Nephron (organoid): ENCODE measurements at regions not wholly inside any gene's neighbourhood (a gene's known extent, or its start where the extent isn't known, plus 50 kb on each side); places are given as distances from the start of the nearest gene placed in this dataset.

Experiments used
- H3K27ac Mint-ChIP-seq, 3 experiments: 2 replicates each; pipeline ENCODE4 v1.8.0; 2020; ENCODE audit warnings: mixed read lengths in 3 of 3, mild to moderate bottlenecking in 2 of 3, moderate library complexity in 1 of 3
- H3K27me3 Mint-ChIP-seq: 2 replicates; pipeline ENCODE4 v1.8.0; 2021; ENCODE audit warnings: low read depth, mild to moderate bottlenecking, moderate library complexity, mixed read lengths
- H3K36me3 Mint-ChIP-seq: 2 replicates; pipeline ENCODE4 v1.8.0; 2020; ENCODE audit warnings: low read depth, mixed read lengths
- H3K4me1 Mint-ChIP-seq: 2 replicates; pipeline ENCODE4 v1.8.0; 2020; ENCODE audit warnings: mixed read lengths
- H3K4me3 Mint-ChIP-seq, 3 experiments: 2 replicates each; pipeline ENCODE4 v1.8.0; 2020; ENCODE audit warnings: mild to moderate bottlenecking in 3 of 3, mixed read lengths in 3 of 3, moderate library complexity in 2 of 3
- H3K9me3 Mint-ChIP-seq: 2 replicates; pipeline ENCODE4 v1.8.0; 2020; ENCODE audit warnings: mixed read lengths
- CTCF ChIP-seq, 3 experiments: fragments of 200-600 bp; sonication (generic); IDR thresholded peaks; one replicate each; pipeline ENCODE4 v1.5.0; 2021; ENCODE audit warnings: antibody characterized with exemption in 3 of 3; ENCODE audit not compliant: unreplicated experiment in 3 of 3

- no peaks in the 10 kb centered on the region for H3K36me3 Mint-ChIP-seq
- no peak overlapping the region for H3K4me3 Mint-ChIP-seq
- H3K27ac Mint-ChIP-seq, result no peak overlapping the region
- peaks cover 17% of the 10 kb centered on the region for H3K4me1 Mint-ChIP-seq
- no peak for TF ChIP-seq CTCF (IDR thresholded peaks at IDR 0.05; ENCODE audit: unreplicated experiment in 3 of 3)
- H3K27me3 Mint-ChIP-seq, result peaks cover 4% of the 10 kb centered on the region
- no peaks in the 10 kb centered on the region for H3K9me3 Mint-ChIP-seq
Observed at GRCh38 chr7:25907214-25907613, 244.8 kb upstream of the NFE2L3 start.

GRCh38 chr7:25907731-25908130 is 244.3 kb upstream of the NFE2L3 start:
- H3K27me3 Mint-ChIP-seq, result peaks cover 4% of the 10 kb centered on the region
- peaks cover 17% of the 10 kb centered on the region for H3K4me1 Mint-ChIP-seq
- no peaks in the 10 kb centered on the region for H3K9me3 Mint-ChIP-seq
- no peak overlapping the region for H3K27ac Mint-ChIP-seq
- TF ChIP-seq CTCF (IDR thresholded peaks at IDR 0.05; ENCODE audit: unreplicated experiment in 3 of 3), result no peak
- H3K4me3 Mint-ChIP-seq, result no peak overlapping the region
- H3K36me3 Mint-ChIP-seq, result no peaks in the 10 kb centered on the region

- Mint-ChIP-seq H3K4me1 (peaks cover 20% of the 10 kb centered on the region), H3K4me3 (no peak overlapping the region), H3K36me3 (no peaks in the 10 kb centered on the region), H3K27me3 (peaks cover 4% of the 10 kb centered on the region), H3K9me3 (no peaks in the 10 kb centered on the region), H3K27ac (no peak overlapping the region)
- no peak for TF ChIP-seq CTCF (IDR thresholded peaks at IDR 0.05; ENCODE audit: unreplicated experiment in 3 of 3)
Observed at GRCh38 chr7:25908154-25908949, 243.6 kb upstream of the NFE2L3 start.

GRCh38 chr7:25911738-25912607 is 240.0 kb upstream of the NFE2L3 start:
- Mint-ChIP-seq H3K4me3 (no peak overlapping the region), H3K9me3 (peaks cover 2% of the 10 kb centered on the region), H3K36me3 (no peaks in the 10 kb centered on the region), H3K27ac (no peak overlapping the region), H3K27me3 (peaks cover 3% of the 10 kb centered on the region), H3K4me1 (peaks cover 34% of the 10 kb centered on the region)
- TF ChIP-seq CTCF (IDR thresholded peaks at IDR 0.05; ENCODE audit: unreplicated experiment in 3 of 3), result no peak

- Mint-ChIP-seq H3K4me1 (peaks cover 23% of the 10 kb centered on the region), H3K9me3 (peaks cover 12% of the 10 kb centered on the region), H3K4me3 (peak overlapping the region in 2 of 3 experiments; percentile 8 to 17), H3K27me3 (peaks cover 3% of the 10 kb centered on the region), H3K27ac (peak overlapping the region in 2 of 3 experiments; percentile 27 to 32), H3K36me3 (no peaks in the 10 kb centered on the region)
- no peak for TF ChIP-seq CTCF (IDR thresholded peaks at IDR 0.05; ENCODE audit: unreplicated experiment in 3 of 3)
Observed at GRCh38 chr7:25913598-25914224, 238.3 kb upstream of the NFE2L3 start.
